HFFc6 (cell line): ENCODE measurements at regions not wholly inside any gene's neighbourhood (a gene's known extent, or its start where the extent isn't known, plus 50 kb on each side); places are given as distances from the start of the nearest gene placed in this dataset.

Source experiments
- DNase-seq: peaks from one replicate; pipeline ENCODE4 v3.0.0-alpha.2; 2018
- H3K27ac Mint-ChIP-seq: 2 replicates; pipeline ENCODE4 v1.8.0; 2020; ENCODE audit warnings: mild to moderate bottlenecking, mixed read lengths
- H3K27me3 Mint-ChIP-seq: 2 replicates; pipeline ENCODE4 v1.8.0; 2021; ENCODE audit warnings: mild to moderate bottlenecking, moderate library complexity, mixed read lengths; ENCODE audit not compliant: insufficient read depth
- H3K36me3 Mint-ChIP-seq: 2 replicates; pipeline ENCODE4 v1.8.0; 2021; ENCODE audit warnings: low read depth, mixed read lengths
- H3K4me1 Mint-ChIP-seq: 2 replicates; pipeline ENCODE4 v1.8.0; 2020; ENCODE audit warnings: low read depth, mixed read lengths
- H3K4me3 Mint-ChIP-seq: 2 replicates; pipeline ENCODE4 v1.8.0; 2020; ENCODE audit warnings: mild to moderate bottlenecking, moderate library complexity, mixed read lengths
- H3K9me3 Mint-ChIP-seq: 2 replicates; pipeline ENCODE4 v1.8.0; 2020; ENCODE audit warnings: mild to moderate bottlenecking, mixed read lengths
- CTCF ChIP-seq: fragments of 200-600 bp; sonication (generic); IDR thresholded peaks from 2 replicates; pipeline ENCODE4 v1.5.0; 2021; ENCODE audit warnings: antibody characterized with exemption, mild to moderate bottlenecking

- no peak for TF ChIP-seq CTCF
- DNase-seq: no peak
- no peaks in the 10 kb centered on the region; the same call in 1 of the 2 replicates for H3K27me3 Mint-ChIP-seq
- H3K27ac Mint-ChIP-seq: no peak overlapping the region
- H3K4me3 Mint-ChIP-seq: no peak overlapping the region
- H3K36me3 Mint-ChIP-seq: no peaks in the 10 kb centered on the region
- no peaks in the 10 kb centered on the region for H3K4me1 Mint-ChIP-seq
- H3K9me3 Mint-ChIP-seq: peaks cover 5% of the 10 kb centered on the region; the same call in 1 of the 2 replicates
Observed at GRCh38 chr21:15327637-15328265, 263.0 kb upstream of the NRIP1 start.

- H3K27me3 Mint-ChIP-seq: no peaks in the 10 kb centered on the region
- DNase-seq: no peak
- no peaks in the 10 kb centered on the region for H3K36me3 Mint-ChIP-seq
- peaks cover 5% of the 10 kb centered on the region; the same call in 1 of the 2 replicates for H3K9me3 Mint-ChIP-seq
- no peak overlapping the region for H3K27ac Mint-ChIP-seq
- no peak overlapping the region for H3K4me3 Mint-ChIP-seq
- TF ChIP-seq CTCF: no peak
- H3K4me1 Mint-ChIP-seq: no peaks in the 10 kb centered on the region
Observed at GRCh38 chr21:15329191-15329590, 264.4 kb upstream of the NRIP1 start.

- no peak for DNase-seq
- H3K4me3 Mint-ChIP-seq: no peak overlapping the region
- H3K27ac Mint-ChIP-seq: no peak overlapping the region
- TF ChIP-seq CTCF: no peak
- peaks cover 5% of the 10 kb centered on the region; the same call in 1 of the 2 replicates for H3K9me3 Mint-ChIP-seq
- no peaks in the 10 kb centered on the region for H3K4me1 Mint-ChIP-seq
- no peaks in the 10 kb centered on the region for H3K36me3 Mint-ChIP-seq
- no peaks in the 10 kb centered on the region for H3K27me3 Mint-ChIP-seq
Observed at GRCh38 chr21:15330872-15331271, 266.1 kb upstream of the NRIP1 start.

- Mint-ChIP-seq H3K4me1 (no peaks in the 10 kb centered on the region), H3K4me3 (no peak overlapping the region), H3K36me3 (no peaks in the 10 kb centered on the region), H3K27me3 (no peaks in the 10 kb centered on the region), H3K9me3 (peaks cover 1% of the 10 kb centered on the region; the same call in 1 of the 2 replicates), H3K27ac (no peak overlapping the region)
- TF ChIP-seq CTCF: no peak
- no peak for DNase-seq
Observed at GRCh38 chr21:15332572-15332971, 267.8 kb upstream of the NRIP1 start.

- no peaks in the 10 kb centered on the region for H3K4me1 Mint-ChIP-seq
- H3K36me3 Mint-ChIP-seq: no peaks in the 10 kb centered on the region
- no peak overlapping the region for H3K27ac Mint-ChIP-seq
- TF ChIP-seq CTCF: no peak
- H3K9me3 Mint-ChIP-seq: no peaks in the 10 kb centered on the region; the same call in 1 of the 2 replicates
- no peak for DNase-seq
- H3K4me3 Mint-ChIP-seq: no peak overlapping the region
- no peaks in the 10 kb centered on the region for H3K27me3 Mint-ChIP-seq
Observed at GRCh38 chr21:15333136-15333710, 268.4 kb upstream of the NRIP1 start.
